MCF 10A (cell line): ENCODE measurements at regions not wholly inside any gene's neighbourhood (a gene's known extent, or its start where the extent isn't known, plus 50 kb on each side); places are given as distances from the start of the nearest gene placed in this dataset.

Experiments used
- BruUV-seq: library from RNA; stranded (reverse); fragments of 400-500 nt; replicated peaks from 2 replicates; lab custom pipeline; 2021; lab: Mats Ljungman, UMichigan
- CTCF ChIA-PET: fragments of 300-600 bp; sonication (Branson Sonifier 250); formaldehyde crosslinking; extraction: SDS; loops from one replicate; lab custom pipeline; 2021; ENCODE audit warnings: antibody characterized with exemption, inconsistent platforms; lab: Yijun Ruan, JAX
- POLR2A ChIA-PET: fragments of 300-600, 350-650 bp; sonication (Branson Sonifier 250); formaldehyde crosslinking; extraction: SDS; loops from one replicate; lab custom pipeline; 2020; ENCODE audit warnings: antibody characterized with exemption, inconsistent platforms; lab: Yijun Ruan, JAX
- DNase-seq: peaks from one replicate; pipeline ENCODE4 v3.0.0-alpha.2; 2018; ENCODE audit not compliant: unreplicated experiment
- H3K27ac Mint-ChIP-seq: one replicate; pipeline ENCODE4 v1.8.0; 2022; ENCODE audit warnings: mild to moderate bottlenecking, low read depth, mixed read lengths; ENCODE audit not compliant: unreplicated experiment
- H3K27me3 Mint-ChIP-seq: one replicate; pipeline ENCODE4 v1.8.0; 2022; ENCODE audit warnings: mixed read lengths; ENCODE audit not compliant: insufficient read depth, unreplicated experiment
- H3K36me3 Mint-ChIP-seq: one replicate; pipeline ENCODE4 v1.8.0; 2022; ENCODE audit warnings: mild to moderate bottlenecking, moderate library complexity, mixed read lengths; ENCODE audit not compliant: insufficient read depth, unreplicated experiment
- H3K4me1 Mint-ChIP-seq: one replicate; pipeline ENCODE4 v1.8.0; 2022; ENCODE audit warnings: mixed read lengths; ENCODE audit not compliant: insufficient read depth, unreplicated experiment
- H3K4me3 Mint-ChIP-seq: one replicate; pipeline ENCODE4 v1.8.0; 2022; ENCODE audit warnings: mild to moderate bottlenecking, moderate library complexity, mixed read lengths; ENCODE audit not compliant: unreplicated experiment
- H3K9me3 Mint-ChIP-seq: one replicate; pipeline ENCODE4 v1.8.0; 2022; ENCODE audit warnings: mixed read lengths; ENCODE audit not compliant: unreplicated experiment
- intact Hi-C: fragments of 100-400 bp; cut with micrococcal nuclease; formaldehyde crosslinking; loops from 2 replicates; pipeline ENCODE4 v1.14.1; 2022
- TF ChIP-seq, protein P1 (sequence below): fragments of 200-600 bp; IDR thresholded peaks from one replicate; pipeline ENCODE4 v1.8.0; 2022; ENCODE audit warnings: antibody characterized with exemption, mild to moderate bottlenecking; ENCODE audit not compliant: unreplicated experiment

DNA sequence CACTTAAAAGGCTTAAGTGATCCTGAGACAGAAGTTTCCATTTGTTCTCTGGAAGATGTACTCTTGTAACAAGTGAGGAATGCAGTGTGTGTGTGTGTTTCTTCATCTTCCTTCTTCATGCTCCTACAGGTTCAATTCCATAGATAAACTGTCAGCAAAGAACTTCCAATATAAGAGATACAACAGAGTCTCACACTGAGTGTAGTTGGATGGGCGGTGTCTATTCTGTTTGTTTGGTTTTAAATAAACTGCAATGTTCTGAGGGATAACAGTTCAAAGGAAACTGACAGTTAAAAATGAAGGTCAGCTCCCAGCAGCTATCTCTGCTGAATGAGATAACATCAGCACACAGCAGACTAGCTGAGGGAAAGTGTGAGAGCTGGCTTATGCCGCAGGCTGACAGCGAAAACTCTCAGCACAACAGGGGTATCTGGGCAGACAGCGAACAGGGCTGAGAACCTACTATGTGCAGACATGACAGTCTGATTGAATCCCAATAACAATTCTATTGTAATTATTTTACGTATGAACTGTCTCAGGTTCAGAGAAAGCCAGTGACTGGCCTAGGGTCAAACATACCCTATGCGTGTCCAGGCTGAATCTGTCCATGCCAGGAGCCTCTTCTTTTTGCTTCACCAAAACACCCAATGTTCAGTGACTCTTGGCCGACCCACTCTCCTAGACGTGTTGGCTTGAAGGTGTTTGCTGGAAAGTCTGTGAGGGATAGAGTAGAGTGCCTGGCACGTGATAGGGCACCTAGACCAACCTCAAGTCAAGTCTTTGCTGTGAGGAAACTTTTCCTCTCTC lies 201.9 kb upstream of the TRIB2 start:
- no peaks in the 10 kb centered on the region for H3K27me3 Mint-ChIP-seq
- ChIA-PET CTCF (interaction anchor here (0.6 kb wide), 1 partner anchor 412 kb away, joined by 3 read pairs; no protein-coding TSS in a partner anchor), POLR2A (no interaction called here)
- DNase-seq: no peak
- H3K4me1 Mint-ChIP-seq: no peaks in the 10 kb centered on the region
- H3K4me3 Mint-ChIP-seq: no peak overlapping the region
- no peak overlapping the region for H3K27ac Mint-ChIP-seq
- TF ChIP-seq, protein P1, sequence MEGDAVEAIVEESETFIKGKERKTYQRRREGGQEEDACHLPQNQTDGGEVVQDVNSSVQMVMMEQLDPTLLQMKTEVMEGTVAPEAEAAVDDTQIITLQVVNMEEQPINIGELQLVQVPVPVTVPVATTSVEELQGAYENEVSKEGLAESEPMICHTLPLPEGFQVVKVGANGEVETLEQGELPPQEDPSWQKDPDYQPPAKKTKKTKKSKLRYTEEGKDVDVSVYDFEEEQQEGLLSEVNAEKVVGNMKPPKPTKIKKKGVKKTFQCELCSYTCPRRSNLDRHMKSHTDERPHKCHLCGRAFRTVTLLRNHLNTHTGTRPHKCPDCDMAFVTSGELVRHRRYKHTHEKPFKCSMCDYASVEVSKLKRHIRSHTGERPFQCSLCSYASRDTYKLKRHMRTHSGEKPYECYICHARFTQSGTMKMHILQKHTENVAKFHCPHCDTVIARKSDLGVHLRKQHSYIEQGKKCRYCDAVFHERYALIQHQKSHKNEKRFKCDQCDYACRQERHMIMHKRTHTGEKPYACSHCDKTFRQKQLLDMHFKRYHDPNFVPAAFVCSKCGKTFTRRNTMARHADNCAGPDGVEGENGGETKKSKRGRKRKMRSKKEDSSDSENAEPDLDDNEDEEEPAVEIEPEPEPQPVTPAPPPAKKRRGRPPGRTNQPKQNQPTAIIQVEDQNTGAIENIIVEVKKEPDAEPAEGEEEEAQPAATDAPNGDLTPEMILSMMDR: no peak
- H3K9me3 Mint-ChIP-seq: peaks cover 1% of the 10 kb centered on the region
- intact Hi-C loops: no loop called here
- no TSS peak for BruUV-seq
- H3K36me3 Mint-ChIP-seq: peaks cover 5% of the 10 kb centered on the region

DNA sequence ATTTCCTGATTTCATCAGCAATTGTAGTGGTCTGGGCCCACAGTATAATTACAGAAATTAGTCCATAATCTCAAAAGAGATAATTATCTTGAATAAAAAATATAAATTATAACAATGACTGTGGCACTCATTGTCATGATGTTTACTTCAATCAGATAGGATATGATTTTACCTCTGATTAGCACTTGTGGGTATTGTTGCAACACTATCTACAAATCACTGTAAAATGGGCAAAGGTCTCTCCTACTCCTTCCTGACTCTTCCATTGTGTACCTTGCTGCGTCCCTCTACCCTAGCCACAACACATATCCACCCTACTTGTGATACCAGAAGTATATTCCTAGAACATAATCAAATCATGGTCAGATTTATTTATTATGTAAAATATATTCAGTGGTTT lies 200.9 kb upstream of the TRIB2 start:
- CTCF ChIA-PET: no interaction called here
- Mint-ChIP-seq H3K4me3 (no peak overlapping the region), H3K4me1 (no peaks in the 10 kb centered on the region), H3K36me3 (peaks cover 5% of the 10 kb centered on the region), H3K27me3 (no peaks in the 10 kb centered on the region), H3K27ac (no peak overlapping the region), H3K9me3 (no peaks in the 10 kb centered on the region)
- POLR2A ChIA-PET: no interaction called here
- BruUV-seq: no TSS peak
- TF ChIP-seq, protein P1: no peak
- no peak for DNase-seq
- intact Hi-C loops: no loop called here

DNA sequence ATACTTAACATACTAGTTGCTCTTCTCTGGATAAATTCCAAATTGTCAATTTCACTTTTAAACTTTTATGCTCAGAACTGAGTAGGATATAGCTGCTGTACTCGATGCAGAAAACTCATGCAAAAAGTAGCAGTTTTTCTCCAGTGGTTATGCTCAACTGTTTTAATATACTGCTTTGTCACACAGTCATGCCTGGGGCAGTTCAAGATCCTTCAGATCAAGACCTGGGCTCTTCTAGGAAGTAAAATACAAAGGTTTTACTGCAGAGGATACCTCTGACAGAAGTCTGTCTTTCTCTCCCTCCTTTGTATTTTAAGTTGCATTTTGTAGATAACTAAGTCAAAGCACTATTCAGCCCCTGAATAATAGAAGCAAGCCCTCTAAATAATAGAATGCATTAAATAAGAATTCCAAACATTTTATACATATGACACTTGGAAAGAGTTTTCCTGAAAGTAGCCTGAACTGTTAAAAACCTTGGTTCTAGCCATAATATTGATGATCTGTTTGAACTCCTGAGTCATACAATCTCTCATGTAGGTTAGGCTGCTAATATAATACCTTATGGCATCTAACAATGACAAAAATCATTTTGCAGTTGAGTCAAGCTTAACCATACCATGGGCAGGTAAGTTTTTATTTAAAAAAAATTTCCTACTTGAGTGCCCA lies 183.3 kb upstream of the TRIB2 start:
- H3K27ac Mint-ChIP-seq: peak overlapping the region; percentile 75
- no peak overlapping the region for H3K4me3 Mint-ChIP-seq

More for the DNA sequence above, 183.3 kb upstream of the TRIB2 start:
- no peaks in the 10 kb centered on the region for H3K36me3 Mint-ChIP-seq
- no peaks in the 10 kb centered on the region for H3K9me3 Mint-ChIP-seq
- H3K27me3 Mint-ChIP-seq: no peaks in the 10 kb centered on the region
- CTCF ChIA-PET: no interaction called here
- TF ChIP-seq, protein P1: no peak
- no peak for DNase-seq
- no TSS peak for BruUV-seq
- POLR2A ChIA-PET: interaction anchor here (0.7 to 2.5 kb wide), 5 partner anchors 16 to 374 kb away, joined by 3 to 13 read pairs (median 9); no protein-coding TSS in a partner anchor
- H3K4me1 Mint-ChIP-seq: peaks cover 22% of the 10 kb centered on the region
- intact Hi-C loops: no loop called here
